GM12874 (cell line): ENCODE measurements at regions not wholly inside any gene's neighbourhood (a gene's known extent, or its start where the extent isn't known, plus 50 kb on each side); places are given as distances from the start of the nearest gene placed in this dataset.
A peak's percentile ranks its signal among the peaks of the same experiment; 100 is the strongest.

Experiments used
- TF ChIP-seq, protein P1 (sequence below): IDR thresholded peaks from 2 replicates; pipeline ENCODE4 v1.5.1; 2011; ENCODE audit warnings: low read depth, mild to moderate bottlenecking, control low read depth, low read length, moderate library complexity; ENCODE audit not compliant: insufficient read depth

DNA sequence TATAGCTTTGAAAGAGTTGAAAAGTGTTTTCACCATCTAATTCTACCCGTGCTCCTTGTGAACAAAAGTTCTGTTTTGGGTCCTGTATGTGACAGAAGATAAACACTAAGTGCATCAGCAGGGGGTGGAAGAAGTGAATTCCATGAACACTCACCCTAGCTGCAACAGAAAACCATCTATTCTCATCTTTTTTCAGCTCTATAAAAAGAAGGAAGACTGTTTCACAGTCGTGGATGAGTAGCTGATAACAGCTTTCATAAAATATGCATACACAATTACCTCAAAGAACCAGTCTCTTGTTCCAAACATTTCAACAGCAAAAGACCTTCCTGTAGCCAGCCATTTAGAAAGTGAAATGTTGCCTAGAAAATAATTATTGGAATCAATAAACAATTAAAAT, 281.7 kb upstream of the RASGRP1 start:
- TF ChIP-seq, protein P1, sequence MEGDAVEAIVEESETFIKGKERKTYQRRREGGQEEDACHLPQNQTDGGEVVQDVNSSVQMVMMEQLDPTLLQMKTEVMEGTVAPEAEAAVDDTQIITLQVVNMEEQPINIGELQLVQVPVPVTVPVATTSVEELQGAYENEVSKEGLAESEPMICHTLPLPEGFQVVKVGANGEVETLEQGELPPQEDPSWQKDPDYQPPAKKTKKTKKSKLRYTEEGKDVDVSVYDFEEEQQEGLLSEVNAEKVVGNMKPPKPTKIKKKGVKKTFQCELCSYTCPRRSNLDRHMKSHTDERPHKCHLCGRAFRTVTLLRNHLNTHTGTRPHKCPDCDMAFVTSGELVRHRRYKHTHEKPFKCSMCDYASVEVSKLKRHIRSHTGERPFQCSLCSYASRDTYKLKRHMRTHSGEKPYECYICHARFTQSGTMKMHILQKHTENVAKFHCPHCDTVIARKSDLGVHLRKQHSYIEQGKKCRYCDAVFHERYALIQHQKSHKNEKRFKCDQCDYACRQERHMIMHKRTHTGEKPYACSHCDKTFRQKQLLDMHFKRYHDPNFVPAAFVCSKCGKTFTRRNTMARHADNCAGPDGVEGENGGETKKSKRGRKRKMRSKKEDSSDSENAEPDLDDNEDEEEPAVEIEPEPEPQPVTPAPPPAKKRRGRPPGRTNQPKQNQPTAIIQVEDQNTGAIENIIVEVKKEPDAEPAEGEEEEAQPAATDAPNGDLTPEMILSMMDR = no peak

DNA sequence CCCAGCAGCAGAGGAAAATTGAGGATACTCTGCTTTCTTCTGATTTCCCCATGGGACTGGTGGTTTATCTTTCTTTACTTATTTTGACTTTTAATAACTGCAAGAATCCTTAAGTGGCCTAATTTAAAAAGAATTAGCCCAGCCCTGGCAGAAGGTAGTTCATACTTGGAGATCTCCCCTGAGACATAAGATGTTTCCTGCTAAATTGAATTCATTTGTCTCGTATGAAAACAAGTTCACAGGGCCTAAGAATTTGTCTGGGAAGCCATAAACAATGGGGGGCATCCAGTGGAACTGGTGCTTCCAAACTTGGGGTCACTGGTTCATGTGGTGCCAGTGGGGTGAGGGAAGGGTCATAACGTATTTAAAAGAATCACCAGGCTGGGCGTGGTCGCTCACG, 283.1 kb upstream of the RASGRP1 start:
- TF ChIP-seq, protein P1 = no peak

DNA sequence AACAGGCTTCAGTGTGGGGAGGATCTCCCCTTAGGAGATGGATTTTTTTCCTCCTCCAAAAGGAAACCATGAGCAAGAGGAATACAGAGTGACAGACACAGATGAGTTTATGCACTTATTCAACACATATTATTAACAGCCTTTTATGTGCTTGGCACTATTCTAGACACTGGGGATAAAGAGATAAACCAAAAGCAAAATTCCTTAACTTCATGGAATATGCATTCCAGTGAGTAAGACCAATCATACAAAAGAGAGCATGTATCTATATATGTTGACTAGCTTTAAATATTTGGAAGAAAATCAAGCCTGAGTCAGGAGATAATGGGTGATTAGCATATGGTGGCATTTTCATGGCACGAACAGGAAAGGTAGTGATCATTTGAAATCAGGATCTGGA, 284.4 kb upstream of the RASGRP1 start:
- TF ChIP-seq, protein P1 = no peak

DNA sequence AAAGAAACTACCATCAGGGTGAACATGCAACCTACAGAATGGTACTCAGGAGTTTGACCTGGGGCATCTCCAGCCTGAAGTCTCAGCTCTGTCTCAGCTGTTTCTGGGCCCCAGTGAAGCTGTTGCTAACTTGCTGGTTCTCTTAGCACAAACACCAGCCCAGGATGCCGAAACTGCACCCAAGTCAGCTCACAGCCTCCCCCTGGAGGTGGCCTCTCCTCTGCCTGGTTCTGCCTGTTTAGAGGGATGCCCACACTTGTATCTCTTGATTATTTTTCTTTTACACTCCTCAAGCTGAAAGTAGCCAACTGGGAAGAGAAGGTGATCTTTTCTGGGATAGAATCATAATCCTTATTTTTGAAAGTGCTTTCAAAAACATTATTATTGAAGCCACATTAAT, 289.0 kb upstream of the RASGRP1 start:
- TF ChIP-seq, protein P1 = peak; percentile 50

DNA sequence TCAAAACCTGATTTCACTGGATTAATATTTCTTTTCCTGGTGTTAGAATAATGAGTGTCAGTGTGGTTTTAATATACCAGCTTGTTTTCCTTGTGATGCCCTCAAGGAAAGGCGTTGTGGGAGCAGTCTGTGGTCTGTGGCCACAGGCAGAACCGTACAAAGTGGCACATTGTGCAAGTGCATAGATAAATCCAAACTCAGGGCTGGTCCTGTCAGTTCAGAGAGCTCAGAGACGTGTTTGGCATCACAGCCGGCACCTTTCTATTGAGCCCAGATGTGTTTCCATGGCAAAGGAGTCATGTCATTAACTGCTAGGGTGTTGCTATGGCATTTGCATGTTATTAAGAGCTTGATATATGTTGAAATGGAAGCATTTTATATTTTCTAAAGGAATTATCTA, 289.9 kb upstream of the RASGRP1 start:
- TF ChIP-seq, protein P1 = no peak

DNA sequence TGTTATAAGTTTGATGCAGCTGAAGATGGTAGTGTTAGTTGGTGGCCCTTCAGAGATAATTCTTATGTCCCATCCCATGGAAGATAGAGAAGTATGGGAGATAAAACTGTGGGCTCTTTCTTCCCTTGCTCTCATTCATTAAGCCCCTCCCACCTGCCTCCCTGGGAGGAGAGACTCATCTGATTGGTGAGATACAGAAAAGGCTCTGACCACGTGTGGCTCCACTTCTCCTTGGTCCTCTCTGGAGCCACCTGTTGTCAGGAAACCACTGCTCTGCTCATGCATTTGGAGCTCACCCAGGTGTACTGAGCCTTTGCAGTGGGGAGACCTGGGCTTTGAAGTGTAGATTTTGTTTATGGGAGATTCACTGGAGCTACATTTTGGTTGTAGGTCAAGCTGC, 293.2 kb upstream of the RASGRP1 start:
- TF ChIP-seq, protein P1 = no peak

DNA sequence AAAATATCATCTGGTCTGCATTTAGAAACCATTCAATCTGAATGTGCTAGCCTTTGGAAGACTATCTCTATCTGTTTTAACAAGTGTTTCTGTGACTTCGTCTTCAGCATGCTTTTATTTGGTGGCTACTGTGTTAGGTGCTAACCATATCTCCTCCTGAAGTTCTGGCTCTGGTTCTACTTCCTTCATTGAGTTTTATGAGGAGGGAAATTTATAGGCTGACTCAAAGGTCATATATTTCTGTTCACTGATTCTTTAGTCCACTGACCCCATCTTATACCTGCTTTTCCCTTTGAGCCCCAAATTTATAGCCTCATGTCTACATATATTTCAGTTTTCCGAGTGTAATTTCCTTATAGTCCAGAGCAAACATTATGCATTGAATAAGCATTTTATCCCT, 295.0 kb upstream of the RASGRP1 start:
- TF ChIP-seq, protein P1 = no peak

DNA sequence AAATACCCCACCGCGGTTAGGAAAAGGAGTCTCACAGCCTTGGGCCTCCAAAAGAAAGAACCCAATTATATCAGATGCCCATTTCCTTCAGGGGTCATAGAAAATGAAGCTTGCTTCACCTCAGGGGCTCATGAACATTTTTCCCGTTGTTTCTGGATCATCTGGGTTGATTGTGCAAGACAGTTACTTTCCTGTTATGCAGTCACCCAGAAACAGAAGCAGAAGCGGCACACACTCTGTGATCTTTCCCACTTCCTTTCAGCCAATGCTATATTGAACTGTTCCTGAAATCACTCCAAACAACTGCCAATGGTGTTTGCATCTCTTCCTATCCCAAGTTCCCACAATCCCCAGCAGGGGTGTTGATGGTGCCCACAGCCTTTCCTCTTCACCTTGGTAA, 295.6 kb upstream of the RASGRP1 start:
- TF ChIP-seq, protein P1 = no peak
